ENCODE measurements at regions not wholly inside any gene's neighbourhood (a gene's known extent, or its start where the extent isn't known, plus 50 kb on each side); places are given as distances from the start of the nearest gene placed in this dataset.
"Not testable (repeated sequence)": the region's sequence is repeated elsewhere in the genome, so short reads cannot be mapped to it uniquely, and the experiment has no call there.

DNA sequence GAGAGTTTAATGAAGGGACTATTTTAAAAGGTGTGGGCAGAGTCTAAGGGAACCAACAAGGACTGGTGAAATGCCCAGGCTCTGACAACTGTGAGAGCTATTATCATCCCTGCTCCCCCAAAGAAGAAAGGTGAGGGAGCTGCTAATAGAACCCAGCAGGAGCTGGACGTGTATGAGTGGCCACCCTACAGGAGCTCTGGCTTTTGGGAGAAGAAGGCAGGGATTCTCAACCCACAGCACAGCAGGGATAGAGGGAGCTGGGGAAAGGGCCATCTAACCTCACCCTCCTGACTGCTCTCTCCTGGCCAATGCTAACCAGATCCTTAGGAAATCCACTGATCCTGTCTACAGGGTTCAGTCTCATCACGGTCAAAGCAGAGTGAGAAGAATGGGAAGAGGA is 57.1 kb downstream of the GRIN2B start:
- no peak for DNase-seq (ENCODE audit: low spot score)
- TF ChIP-seq, protein P1, sequence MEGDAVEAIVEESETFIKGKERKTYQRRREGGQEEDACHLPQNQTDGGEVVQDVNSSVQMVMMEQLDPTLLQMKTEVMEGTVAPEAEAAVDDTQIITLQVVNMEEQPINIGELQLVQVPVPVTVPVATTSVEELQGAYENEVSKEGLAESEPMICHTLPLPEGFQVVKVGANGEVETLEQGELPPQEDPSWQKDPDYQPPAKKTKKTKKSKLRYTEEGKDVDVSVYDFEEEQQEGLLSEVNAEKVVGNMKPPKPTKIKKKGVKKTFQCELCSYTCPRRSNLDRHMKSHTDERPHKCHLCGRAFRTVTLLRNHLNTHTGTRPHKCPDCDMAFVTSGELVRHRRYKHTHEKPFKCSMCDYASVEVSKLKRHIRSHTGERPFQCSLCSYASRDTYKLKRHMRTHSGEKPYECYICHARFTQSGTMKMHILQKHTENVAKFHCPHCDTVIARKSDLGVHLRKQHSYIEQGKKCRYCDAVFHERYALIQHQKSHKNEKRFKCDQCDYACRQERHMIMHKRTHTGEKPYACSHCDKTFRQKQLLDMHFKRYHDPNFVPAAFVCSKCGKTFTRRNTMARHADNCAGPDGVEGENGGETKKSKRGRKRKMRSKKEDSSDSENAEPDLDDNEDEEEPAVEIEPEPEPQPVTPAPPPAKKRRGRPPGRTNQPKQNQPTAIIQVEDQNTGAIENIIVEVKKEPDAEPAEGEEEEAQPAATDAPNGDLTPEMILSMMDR (IDR thresholded peaks at IDR 0.05; ENCODE audit: extremely low read depth, missing control alignments) = no peak

DNA sequence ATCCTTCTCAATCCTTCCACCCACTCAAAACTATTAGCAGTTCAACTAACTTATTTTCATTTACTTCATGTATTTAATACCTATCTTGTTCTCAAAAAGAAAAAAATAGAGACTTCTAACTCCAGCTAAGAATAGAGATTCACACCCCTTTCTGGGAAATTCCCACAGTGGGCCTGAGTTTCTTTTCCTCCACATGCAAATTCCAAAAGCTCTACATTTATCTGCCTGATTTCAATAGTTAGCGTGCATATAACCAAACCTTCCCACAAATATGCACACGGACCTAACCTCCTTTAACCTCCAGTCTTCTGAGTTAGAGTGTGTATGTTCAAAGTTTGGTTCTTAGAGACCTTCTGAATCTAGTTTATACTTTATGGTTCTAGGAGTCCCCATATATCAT is 62.5 kb downstream of the GRIN2B start:
- TF ChIP-seq, protein P1 (IDR thresholded peaks at IDR 0.05; ENCODE audit: extremely low read depth, missing control alignments) = no peak
- no peak for DNase-seq (ENCODE audit: low spot score)

DNA sequence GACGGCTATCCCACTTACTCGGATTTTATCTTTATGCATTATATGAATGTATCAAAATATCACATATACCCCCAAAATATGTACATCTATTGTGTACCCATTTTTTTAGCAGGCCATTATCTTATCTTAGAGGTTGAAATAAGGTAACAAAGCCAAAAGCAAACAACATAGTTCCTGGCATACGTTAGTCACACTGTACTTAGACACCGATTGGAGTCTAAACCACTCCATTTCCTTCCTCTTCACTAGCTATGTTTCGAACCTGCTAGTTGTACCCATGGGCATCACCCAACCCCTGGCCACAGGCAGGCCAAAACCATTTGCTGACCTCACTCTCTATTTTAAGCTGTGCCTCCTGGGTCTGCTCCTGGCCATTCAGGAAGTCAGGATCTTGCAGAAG is 66.3 kb downstream of the GRIN2B start:
- no peak for DNase-seq (ENCODE audit: low spot score)
- TF ChIP-seq, protein P1 (IDR thresholded peaks at IDR 0.05; ENCODE audit: extremely low read depth, missing control alignments) = no peak

DNA sequence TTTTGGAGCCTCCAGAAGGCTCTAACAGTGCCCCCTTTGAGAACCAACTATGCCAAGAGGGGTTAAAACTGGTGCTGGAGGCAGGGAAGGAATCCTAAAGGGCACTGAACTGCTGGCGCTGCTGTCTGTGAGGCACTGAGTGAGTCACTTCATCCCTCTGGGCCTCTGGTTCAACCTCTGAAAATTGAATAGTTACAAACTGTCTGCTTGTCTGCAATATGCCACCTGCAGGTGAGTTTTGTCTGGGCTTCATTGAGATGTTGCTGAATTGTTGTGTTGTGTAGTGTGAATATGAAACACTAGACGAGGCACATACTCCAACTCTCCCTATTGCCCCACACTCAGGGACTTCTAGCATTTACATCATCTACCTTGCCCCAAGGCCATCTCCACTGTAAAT is 68.0 kb downstream of the GRIN2B start:
- TF ChIP-seq, protein P1 (IDR thresholded peaks at IDR 0.05; ENCODE audit: extremely low read depth, missing control alignments) = no peak
- DNase-seq (ENCODE audit: low spot score) = no peak

DNA sequence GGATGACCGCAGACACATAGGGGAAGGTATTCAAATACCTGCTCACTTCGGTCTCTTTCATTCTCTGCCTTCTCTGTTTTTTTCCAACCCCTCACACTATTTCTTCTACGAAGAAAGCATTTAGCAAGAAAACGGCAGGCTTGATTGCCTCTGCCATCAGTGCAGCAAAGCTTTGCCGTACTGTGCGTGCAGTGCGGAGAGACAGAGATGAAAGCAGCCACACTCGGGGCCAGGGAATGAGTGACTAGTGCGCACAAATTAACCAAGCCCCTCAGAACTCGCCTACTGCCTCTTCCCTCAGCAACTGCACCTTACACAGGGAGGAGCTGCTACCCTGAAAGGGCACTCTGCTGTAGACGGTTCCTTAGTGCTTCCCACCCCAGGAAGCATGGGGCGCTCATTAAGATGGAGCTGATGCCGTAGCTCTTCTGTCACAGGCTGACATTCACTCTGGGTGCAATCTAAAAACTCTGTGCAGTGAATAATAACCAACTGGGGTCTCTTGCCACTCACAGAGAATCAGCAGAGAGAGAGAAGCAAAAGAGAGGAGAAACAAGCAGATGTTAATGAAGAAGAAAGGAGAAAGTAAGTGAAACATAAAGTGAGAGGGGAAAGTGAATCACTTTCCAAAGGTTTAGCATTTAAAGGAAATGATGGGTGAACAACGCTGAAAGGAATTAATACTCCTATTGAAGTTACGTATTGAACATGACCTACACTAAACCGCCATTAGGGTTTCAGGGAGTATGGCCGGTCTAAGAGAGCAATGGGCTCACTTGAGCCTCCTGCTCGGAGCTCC is 69.4 kb downstream of the GRIN2B start:
- DNase-seq (ENCODE audit: low spot score) = no peak
- TF ChIP-seq, protein P1 (IDR thresholded peaks at IDR 0.05; ENCODE audit: extremely low read depth, missing control alignments) = no peak

DNA sequence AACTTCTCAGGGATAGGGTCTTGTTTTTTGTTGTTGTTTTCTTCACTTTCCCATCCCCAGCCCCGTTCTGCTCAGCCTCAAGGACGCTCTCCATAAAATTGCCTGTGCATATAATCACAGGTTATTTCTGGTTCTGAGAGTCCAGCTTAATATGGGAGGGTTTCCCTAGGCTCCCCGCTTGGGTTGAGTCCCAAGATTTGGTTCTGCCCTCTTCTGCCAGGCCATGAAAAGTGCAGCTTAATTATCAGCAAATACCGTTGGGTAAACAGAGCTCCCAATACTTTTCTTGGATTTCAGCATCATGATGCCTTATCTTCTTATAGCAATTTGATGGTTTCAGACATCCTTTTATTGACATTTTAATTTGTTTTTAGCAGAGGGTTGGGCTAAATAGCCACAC is 75.6 kb downstream of the GRIN2B start:
- DNase-seq (ENCODE audit: low spot score) = no peak
- TF ChIP-seq, protein P1 (IDR thresholded peaks at IDR 0.05; ENCODE audit: extremely low read depth, missing control alignments) = no peak

DNA sequence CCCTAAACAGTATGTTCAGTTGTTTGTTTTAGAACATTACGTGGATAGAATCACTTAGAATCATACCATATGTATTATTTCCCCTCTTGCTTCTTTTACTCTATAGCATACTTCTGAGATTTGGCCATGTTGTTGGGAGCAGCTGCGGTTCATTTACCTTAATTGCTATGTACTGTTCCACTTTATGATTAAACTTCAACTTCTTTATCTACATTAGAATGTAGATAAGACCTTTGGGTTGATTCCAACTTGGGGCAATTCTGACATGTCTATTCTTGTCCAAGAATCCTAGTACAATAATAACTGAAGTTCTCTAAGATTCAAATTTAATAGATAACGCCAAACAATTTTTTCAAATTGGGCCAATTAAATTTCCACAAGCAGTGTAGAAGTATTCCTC is 80.7 kb downstream of the GRIN2B start:
- no peak for DNase-seq (ENCODE audit: low spot score)
- TF ChIP-seq, protein P1 (IDR thresholded peaks at IDR 0.05; ENCODE audit: extremely low read depth, missing control alignments) = no peak

DNA sequence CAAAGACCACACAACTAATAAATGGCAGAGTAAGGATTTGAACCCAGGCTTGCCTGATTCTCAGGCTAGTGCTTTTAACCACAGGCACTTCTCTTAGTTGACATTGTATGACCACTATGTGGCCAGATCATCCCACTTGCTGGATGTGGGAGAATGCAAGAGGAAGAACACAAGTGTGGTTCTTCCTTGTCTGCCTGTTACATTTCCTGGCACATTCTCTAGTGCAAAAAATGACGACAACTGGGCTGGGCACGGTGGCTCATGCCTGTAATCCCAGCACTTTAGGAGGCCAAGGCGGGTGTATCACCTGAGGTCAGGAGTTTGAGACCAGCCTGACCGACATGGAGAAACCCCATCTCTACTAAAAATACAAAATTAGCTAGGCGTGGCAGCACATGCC is 83.0 kb downstream of the GRIN2B start:
- not testable (repeated sequence) for DNase-seq (ENCODE audit: low spot score)
